Muscle of leg (tissue), 3 donors: ENCODE measurements at regions not wholly inside any gene's neighbourhood (a gene's known extent, or its start where the extent isn't known, plus 50 kb on each side); places are given as distances from the start of the nearest gene placed in this dataset.

Source experiments
- DNase-seq: peaks from one replicate; pipeline ENCODE4 v3.0.0; 2013
- H3K27ac ChIP-seq: one replicate; pipeline ENCODE4 v1.5.1; 2013; ENCODE audit warnings: mild to moderate bottlenecking, low read length, control low read depth
- H3K27me3 ChIP-seq: one replicate; pipeline ENCODE4 v1.6.1; 2013; ENCODE audit warnings: low read length; ENCODE audit not compliant: control insufficient read depth, insufficient read depth
- H3K36me3 ChIP-seq: one replicate; pipeline ENCODE4 v1.6.1; 2013; ENCODE audit warnings: low read length; ENCODE audit not compliant: control insufficient read depth, insufficient read depth
- H3K4me1 ChIP-seq: one replicate; pipeline ENCODE4 v1.6.1; 2013; ENCODE audit warnings: low read length; ENCODE audit not compliant: control insufficient read depth, insufficient read depth
- H3K4me3 ChIP-seq: one replicate; pipeline ENCODE4 v1.5.1; 2013; ENCODE audit warnings: low read length, control low read depth
- H3K9me3 ChIP-seq: replicated peaks from 2 replicates; pipeline ENCODE4 v1.6.1; 2013; ENCODE audit warnings: low read depth, low read length; ENCODE audit not compliant: control insufficient read depth
- WGBS: methylation state at CpG from one replicate; pipeline ENCODE4 v1.1.5; 2013; ENCODE audit warnings: missing lambda C conversion rate; ENCODE audit not compliant: insufficient coverage; 5-methylcytosine and 5-hydroxymethylcytosine counted together

DNA sequence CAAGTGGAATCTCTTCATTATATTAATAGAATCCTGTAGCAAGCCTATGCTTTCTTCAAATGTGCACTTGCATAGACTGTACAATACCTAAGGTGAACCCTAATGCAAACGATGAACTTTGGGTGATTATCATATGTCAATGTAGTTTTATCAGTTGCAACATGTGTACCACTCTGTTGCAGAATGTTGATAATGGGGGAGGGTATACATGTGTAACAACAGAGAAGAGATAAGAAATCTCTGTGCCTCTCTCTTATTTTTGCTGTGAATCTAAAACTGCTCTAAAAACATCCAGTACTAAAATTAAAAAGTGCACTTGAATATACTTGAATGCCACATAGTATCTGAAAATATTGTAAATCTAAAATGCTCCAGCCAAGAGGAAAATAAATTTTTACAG is 820.8 kb upstream of the MIR17HG start:
- no peaks in the 10 kb centered on the region for H3K4me1 ChIP-seq
- no peak overlapping the region for H3K27ac ChIP-seq
- no peak overlapping the region for H3K4me3 ChIP-seq
- WGBS, result no CpG with 5 or more reads among the region's 1 CpG
- no peak for DNase-seq
- no peaks in the 10 kb centered on the region for H3K27me3 ChIP-seq
- H3K9me3 ChIP-seq, result peaks cover 5% of the 10 kb centered on the region
- no peaks in the 10 kb centered on the region for H3K36me3 ChIP-seq

DNA sequence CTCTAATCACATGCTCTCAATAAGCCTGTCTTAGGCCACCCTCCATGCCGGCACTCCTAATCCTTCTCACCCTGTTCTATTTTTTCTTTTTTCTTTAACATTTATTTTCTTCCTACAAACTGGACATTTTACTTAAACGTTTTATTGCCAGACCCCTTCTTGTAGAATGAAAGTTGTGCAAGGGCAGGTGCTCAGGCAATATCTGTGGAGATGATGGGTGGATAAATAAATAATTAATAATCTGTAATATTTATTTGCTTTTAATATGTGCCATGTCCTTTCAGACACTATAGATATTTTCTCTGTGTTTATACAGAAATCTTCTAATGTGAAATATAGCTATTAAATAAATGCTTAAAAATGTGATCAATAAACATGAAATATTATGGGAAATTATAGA is 815.7 kb upstream of the MIR17HG start:
- Histone ChIP-seq H3K4me3 (no peak overlapping the region), H3K4me1 (peaks cover 3% of the 10 kb centered on the region), H3K27ac (no peak overlapping the region), H3K27me3 (no peaks in the 10 kb centered on the region), H3K9me3 (no peaks in the 10 kb centered on the region), H3K36me3 (no peaks in the 10 kb centered on the region)
- DNase-seq, result no peak
- WGBS, result no CpG with 5 or more reads among the region's 2 CpGs

DNA sequence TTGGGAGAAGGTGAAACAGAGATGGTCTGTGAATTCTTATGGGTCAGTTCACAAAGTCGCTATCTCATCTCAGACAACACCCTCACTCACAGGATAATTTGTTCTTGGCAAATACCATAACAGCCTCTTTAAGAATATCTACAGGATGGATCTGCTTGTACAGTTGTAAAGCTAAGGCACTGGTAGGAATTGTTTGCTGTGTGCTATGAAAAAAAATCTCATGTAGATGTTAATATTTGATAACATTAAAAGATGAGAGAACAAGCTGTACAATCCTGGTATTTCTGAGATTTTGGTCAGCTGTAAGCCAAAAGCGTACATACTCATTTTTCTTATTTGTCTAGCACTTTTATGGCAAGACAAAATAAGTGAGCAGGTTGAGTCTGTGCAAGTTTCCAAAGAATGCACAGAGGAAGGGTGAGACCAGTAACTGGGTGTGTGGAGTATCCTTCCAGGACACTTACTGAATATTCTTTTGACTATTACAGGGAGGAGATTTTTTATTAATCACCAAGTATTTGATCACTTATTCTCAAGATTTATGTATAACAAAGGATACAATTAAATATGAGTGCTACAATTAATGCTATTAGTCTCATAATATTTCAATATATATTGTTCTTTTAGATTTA is 814.5 kb upstream of the MIR17HG start:
- Histone ChIP-seq H3K36me3 (no peaks in the 10 kb centered on the region), H3K4me1 (peaks cover 3% of the 10 kb centered on the region), H3K9me3 (no peaks in the 10 kb centered on the region), H3K27ac (no peak overlapping the region), H3K27me3 (no peaks in the 10 kb centered on the region), H3K4me3 (no peak overlapping the region)
- WGBS, result no CpG with 5 or more reads among the region's 2 CpGs
- DNase-seq, result no peak

DNA sequence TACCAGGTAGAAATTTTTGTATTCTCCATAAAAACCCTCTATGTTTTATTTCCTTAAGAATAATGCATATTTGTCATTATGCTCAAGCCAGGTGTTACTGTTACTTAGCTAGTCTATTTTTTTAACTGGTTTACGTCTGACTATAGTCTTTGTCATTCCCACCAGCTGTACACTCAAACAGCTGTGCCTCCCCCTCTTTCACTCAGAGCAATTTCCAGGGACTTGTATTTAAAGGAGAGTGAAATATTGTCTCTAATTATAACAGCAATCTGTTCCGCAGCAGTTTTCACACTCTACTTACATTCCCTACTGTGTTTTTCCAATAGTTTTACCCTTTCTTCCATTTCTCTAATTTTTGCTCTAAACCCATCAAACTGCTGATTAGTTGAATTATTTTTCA is 813.6 kb upstream of the MIR17HG start:
- no peaks in the 10 kb centered on the region for H3K9me3 ChIP-seq
- no CpG with 5 or more reads among the region's 2 CpGs for WGBS
- peak; percentile 62 for DNase-seq
- no peaks in the 10 kb centered on the region for H3K36me3 ChIP-seq
- no peak overlapping the region for H3K4me3 ChIP-seq
- no peak overlapping the region for H3K27ac ChIP-seq
- peaks cover 3% of the 10 kb centered on the region for H3K4me1 ChIP-seq
- no peaks in the 10 kb centered on the region for H3K27me3 ChIP-seq

DNA sequence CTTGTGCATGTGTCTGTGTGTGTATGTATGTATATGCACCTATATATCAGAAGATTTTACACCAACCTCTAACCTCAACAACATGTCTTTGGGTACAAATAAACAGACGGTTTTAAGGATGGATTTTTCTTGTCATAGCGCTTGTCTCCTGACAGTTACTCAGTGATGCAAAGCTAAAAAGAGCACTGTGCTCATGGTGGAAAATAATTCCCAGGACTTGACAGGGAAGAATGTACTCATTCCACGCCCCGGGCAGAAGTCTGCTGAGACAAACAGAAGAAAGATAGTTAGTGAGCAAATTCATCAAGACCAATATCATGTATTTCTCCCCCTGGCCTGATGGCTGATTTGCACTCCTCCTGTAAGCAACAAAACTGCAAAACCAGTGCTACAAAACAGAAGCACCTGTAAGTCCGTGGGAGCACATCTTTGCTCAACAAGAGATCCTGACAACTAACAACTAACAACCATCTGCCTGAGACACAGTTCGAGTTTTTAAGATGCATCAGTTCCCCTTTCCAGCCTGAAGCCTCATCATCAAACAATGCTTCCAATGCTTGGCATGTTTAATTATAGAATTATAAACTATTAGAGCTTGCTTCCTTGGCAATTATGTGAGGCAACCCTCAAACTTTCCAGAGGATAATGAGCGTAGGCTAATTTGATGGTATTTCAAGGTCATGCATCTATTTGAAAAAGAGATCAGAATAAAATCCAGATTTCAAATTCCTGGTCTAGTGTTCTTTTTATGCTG is 812.7 kb upstream of the MIR17HG start:
- peak; percentile 25 for DNase-seq

DNA sequence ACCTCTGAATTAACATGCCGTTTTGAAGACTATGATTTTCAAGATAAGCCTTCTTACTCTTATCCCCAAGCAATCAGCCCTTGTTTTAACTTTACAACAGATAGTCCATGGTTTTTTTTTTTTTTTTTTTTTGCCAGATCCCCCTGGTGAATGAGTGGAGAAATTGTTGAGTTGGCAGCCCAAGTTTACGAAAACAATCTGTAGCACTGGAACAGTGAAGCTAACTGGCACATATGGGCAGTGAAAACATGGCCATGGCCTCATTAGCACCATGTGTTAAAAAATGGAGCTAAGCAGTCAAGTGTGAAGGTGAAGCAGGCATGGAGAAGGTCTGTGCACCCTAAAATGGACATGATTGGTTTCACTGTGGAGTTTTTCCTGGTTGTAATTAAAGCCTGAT is 812.1 kb upstream of the MIR17HG start:
- Histone ChIP-seq H3K4me3 (no peak overlapping the region), H3K27ac (no peak overlapping the region), H3K36me3 (no peaks in the 10 kb centered on the region), H3K9me3 (no peaks in the 10 kb centered on the region), H3K4me1 (peaks cover 3% of the 10 kb centered on the region), H3K27me3 (no peaks in the 10 kb centered on the region)
- WGBS, result 80% methylated on average over 1 of the region's 2 CpGs
- DNase-seq, result no peak

More for the DNA sequence above, 812.7 kb upstream of the MIR17HG start:
- peaks cover 3% of the 10 kb centered on the region for H3K4me1 ChIP-seq
- no peaks in the 10 kb centered on the region for H3K27me3 ChIP-seq
- 82% methylated on average over 2 of the region's 7 CpGs for WGBS
- no peaks in the 10 kb centered on the region for H3K9me3 ChIP-seq
- no peaks in the 10 kb centered on the region for H3K36me3 ChIP-seq
- H3K4me3 ChIP-seq, result no peak overlapping the region
- peak overlapping the region; percentile 63 for H3K27ac ChIP-seq

DNA sequence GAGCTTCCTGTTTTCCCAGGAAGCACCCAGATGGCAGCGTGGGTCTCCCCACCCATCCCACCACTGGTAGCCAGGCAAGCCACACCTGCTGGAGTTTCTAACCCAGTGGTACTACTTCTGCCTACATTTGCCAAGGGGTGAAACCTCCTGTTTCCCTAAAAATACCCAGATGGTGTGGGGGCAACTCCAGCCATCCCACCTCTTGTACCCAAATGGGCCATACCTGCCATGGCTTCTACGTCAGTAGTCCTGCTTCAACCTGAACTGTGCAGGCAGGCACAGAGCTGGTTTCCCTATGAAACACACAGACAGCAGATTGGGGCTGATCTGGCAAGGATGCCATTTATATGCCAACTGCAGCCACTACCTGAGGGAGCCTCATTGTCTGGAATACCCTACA is 809.4 kb upstream of the MIR17HG start:
- Histone ChIP-seq H3K4me1 (peaks cover 3% of the 10 kb centered on the region), H3K4me3 (no peak overlapping the region), H3K27ac (no peak overlapping the region), H3K36me3 (no peaks in the 10 kb centered on the region), H3K27me3 (no peaks in the 10 kb centered on the region), H3K9me3 (no peaks in the 10 kb centered on the region)
- WGBS, result 75% methylated on average over 1 of the region's 2 CpGs
- no peak for DNase-seq

DNA sequence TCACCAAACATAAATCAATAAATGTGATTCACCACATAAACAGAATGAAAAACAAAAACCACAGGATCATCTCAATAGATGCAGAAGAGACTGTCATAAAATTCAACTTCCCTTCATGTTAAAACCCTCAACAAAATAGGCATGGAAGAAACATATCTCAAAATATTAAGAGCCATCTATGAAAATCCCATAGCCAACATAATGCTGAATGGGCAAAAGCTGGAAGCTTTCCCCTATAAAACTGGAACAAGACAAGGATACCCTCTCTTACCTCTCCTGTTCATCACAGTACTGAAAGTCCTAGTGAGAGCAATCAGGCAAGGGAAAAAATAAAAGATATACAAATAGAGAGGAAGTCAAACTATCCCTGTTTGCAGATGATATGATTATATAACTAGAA is 806.1 kb upstream of the MIR17HG start:
- H3K36me3 ChIP-seq, result no peaks in the 10 kb centered on the region
- no peaks in the 10 kb centered on the region for H3K4me1 ChIP-seq
- H3K27me3 ChIP-seq, result no peaks in the 10 kb centered on the region
- peaks cover 3% of the 10 kb centered on the region for H3K9me3 ChIP-seq
- no peak for DNase-seq
- H3K27ac ChIP-seq, result no peak overlapping the region
- H3K4me3 ChIP-seq, result no peak overlapping the region

DNA sequence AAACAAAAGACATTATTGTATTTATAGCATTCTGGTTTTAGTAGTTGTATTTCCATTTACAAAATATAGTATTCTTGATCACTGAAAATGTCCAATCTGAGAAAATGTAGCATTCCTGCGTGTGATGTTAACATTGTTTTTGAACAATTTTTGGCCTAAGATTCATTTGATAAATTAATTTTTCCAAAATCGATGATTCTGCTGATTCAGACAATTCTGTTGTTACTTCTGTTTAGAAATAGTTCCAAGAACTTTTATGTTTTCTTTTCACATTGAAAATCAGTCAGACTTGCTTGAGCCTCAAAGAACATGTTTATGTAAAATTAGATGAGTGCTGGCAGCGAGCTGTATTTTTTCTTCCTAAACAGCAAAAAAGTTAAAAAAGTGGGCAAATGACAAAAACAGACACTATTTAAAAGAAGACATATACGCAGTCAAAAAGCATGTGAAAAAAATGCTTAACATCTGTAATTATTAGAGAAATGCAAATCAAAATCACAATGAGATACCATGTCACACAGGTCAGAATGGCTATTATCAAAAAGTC is 804.5 kb upstream of the MIR17HG start:
- Histone ChIP-seq H3K27me3 (no peaks in the 10 kb centered on the region), H3K4me1 (no peaks in the 10 kb centered on the region), H3K36me3 (no peaks in the 10 kb centered on the region), H3K4me3 (no peak overlapping the region), H3K9me3 (peaks cover 15% of the 10 kb centered on the region), H3K27ac (no peak overlapping the region)
- DNase-seq, result peak; percentile 16
- no CpG with 5 or more reads among the region's 4 CpGs for WGBS

DNA sequence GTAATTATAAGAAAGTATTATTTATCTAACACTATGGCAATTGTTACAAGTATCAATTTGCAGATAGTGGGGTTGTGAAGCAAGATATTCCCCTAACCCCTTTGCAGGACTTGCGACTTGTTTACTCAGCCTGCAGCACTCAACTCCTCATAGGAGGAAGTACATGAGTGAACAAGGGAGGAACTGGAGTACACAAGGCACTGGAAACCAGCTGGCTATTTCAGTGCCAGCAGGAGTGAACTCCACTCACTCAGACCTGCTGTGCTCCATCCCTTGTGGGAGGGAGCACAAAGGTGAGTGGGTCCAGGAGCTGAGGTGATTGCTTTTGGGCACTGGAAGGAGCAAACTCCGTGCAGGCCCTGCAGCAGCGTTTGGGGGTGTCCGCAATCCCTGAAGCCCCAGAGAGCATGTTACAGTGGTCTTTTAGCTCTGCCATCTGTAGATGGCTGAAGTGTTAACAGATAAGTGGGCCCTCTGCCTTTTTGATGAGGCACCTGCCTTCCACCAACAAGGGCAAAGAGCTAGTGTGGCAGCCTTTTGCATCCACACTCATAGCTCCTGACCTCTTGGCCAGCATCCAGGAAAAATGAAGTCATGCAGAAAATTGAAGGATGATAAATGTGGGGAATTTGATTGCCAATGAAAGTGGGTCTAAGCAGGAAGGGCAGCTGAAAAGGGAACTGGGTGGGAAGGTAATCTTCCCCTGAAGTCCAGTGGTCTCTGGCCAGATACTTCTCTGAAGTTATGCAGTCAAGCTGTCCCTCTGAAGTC is 802.2 kb upstream of the MIR17HG start:
- 87% methylated on average over 2 of the region's 4 CpGs for WGBS
- Histone ChIP-seq H3K4me3 (no peak overlapping the region), H3K27me3 (no peaks in the 10 kb centered on the region), H3K27ac (no peak overlapping the region), H3K4me1 (no peaks in the 10 kb centered on the region), H3K9me3 (peaks cover 15% of the 10 kb centered on the region), H3K36me3 (no peaks in the 10 kb centered on the region)
- no peak for DNase-seq
